HG03103 (cell line): ENCODE measurements at regions not wholly inside any gene's neighbourhood (a gene's known extent, or its start where the extent isn't known, plus 50 kb on each side); places are given as distances from the start of the nearest gene placed in this dataset.
"Not testable (repeated sequence)": the region's sequence is repeated elsewhere in the genome, so short reads cannot be mapped to it uniquely, and the experiment has no call there.

ENCODE experiments used
- ATAC-seq: cut with Tn5 transposase; IDR thresholded peaks from one replicate; pipeline ENCODE4 v1.9.1; 2021; ENCODE audit warnings: low read depth; ENCODE audit not compliant: unreplicated experiment

- ATAC-seq = no peak
Measured at GRCh38 chr18:28432339-28432738, 255.4 kb upstream of the CDH2 start.

- ATAC-seq = no peak
Measured at GRCh38 chr18:28425886-28426285, 249.0 kb upstream of the CDH2 start.

- no peak for ATAC-seq
Measured at GRCh38 chr18:28422577-28422976, 245.6 kb upstream of the CDH2 start.

- ATAC-seq = not testable (repeated sequence)
Measured at GRCh38 chr18:28421950-28422349, 245.0 kb upstream of the CDH2 start.

GRCh38 chr18:28412521-28412920 is 235.6 kb upstream of the CDH2 start:
- ATAC-seq = no peak

- ATAC-seq = no peak
Measured at GRCh38 chr18:28411806-28412205, 234.9 kb upstream of the CDH2 start.

GRCh38 chr18:28409811-28410210 is 232.9 kb upstream of the CDH2 start:
- ATAC-seq = no peak

GRCh38 chr18:28408528-28408927 is 231.6 kb upstream of the CDH2 start:
- ATAC-seq = no peak

- ATAC-seq = no peak
Measured at GRCh38 chr18:28407681-28408080, 230.8 kb upstream of the CDH2 start.

- no peak for ATAC-seq
Measured at GRCh38 chr18:28406533-28406932, 229.6 kb upstream of the CDH2 start.

- no peak for ATAC-seq
Measured at GRCh38 chr18:28404694-28405093, 227.8 kb upstream of the CDH2 start.

- no peak for ATAC-seq
Measured at GRCh38 chr18:28399781-28400362, 222.9 kb upstream of the CDH2 start.

- ATAC-seq = no peak
Measured at GRCh38 chr18:28398471-28398870, 221.5 kb upstream of the CDH2 start.

GRCh38 chr18:28390022-28390421 is 213.1 kb upstream of the CDH2 start:
- no peak for ATAC-seq

GRCh38 chr18:28382215-28382879 is 205.4 kb upstream of the CDH2 start:
- ATAC-seq = no peak

GRCh38 chr18:28372186-28372585 is 195.3 kb upstream of the CDH2 start:
- ATAC-seq = no peak

GRCh38 chr18:28366676-28367075 is 189.7 kb upstream of the CDH2 start:
- ATAC-seq = no peak

GRCh38 chr18:28365411-28365831 is 188.5 kb upstream of the CDH2 start:
- ATAC-seq = no peak

- no peak for ATAC-seq
Measured at GRCh38 chr18:28363124-28363523, 186.2 kb upstream of the CDH2 start.

GRCh38 chr18:28359176-28359575 is 182.2 kb upstream of the CDH2 start:
- ATAC-seq = no peak

GRCh38 chr18:28357766-28358401 is 181.0 kb upstream of the CDH2 start:
- no peak for ATAC-seq

GRCh38 chr18:28350821-28351220 is 173.9 kb upstream of the CDH2 start:
- no peak for ATAC-seq
